T-cell (primary cell): ENCODE measurements at regions not wholly inside any gene's neighbourhood (a gene's known extent, or its start where the extent isn't known, plus 50 kb on each side); places are given as distances from the start of the nearest gene placed in this dataset.

Experiments used
- ATAC-seq, 4 experiments: fragments of 200-7000 bp in 3 of 4; fragments of 150-1000 bp in 1 of 4; cut with Tn5 transposase; replicated peaks in 1 of 4; 1 replicate in 3 of 4; 2 replicates in 1 of 4; pipeline ENCODE4 v1.10.0; 2021; ENCODE audit warnings: moderate library complexity in 3 of 4, mild to moderate bottlenecking in 2 of 4, moderate number of reproducible peaks in 1 of 4
- CTCF ChIA-PET, 2 donors: fragments of 300-600 bp; sonication (Branson Sonifier 250); formaldehyde crosslinking; loops; one replicate each; lab custom pipeline; 2022; ENCODE audit warnings: antibody characterized with exemption in 2 of 2; lab: Charles Lee
- POLR2A ChIA-PET, 2 donors: fragments of 300-600 bp; sonication (Branson Sonifier 250); formaldehyde crosslinking; loops; one replicate each; lab custom pipeline; 2022; ENCODE audit warnings: antibody characterized with exemption in 2 of 2; lab: Charles Lee
- DNase-seq, 35 experiments: peaks; one replicate each; pipeline versions ENCODE4 v3.0.0 to v3.0.0-alpha.2; 2013 to 2023
- H3K27ac ChIP-seq: one replicate; pipeline ENCODE4 v1.5.1; 2013; ENCODE audit warnings: low read length
- H3K27me3 ChIP-seq, 2 experiments: replicated peaks in 1 of 2; 1 replicate in 1 of 2; 2 replicates in 1 of 2; pipeline versions ENCODE4 v1.6.1 to v1.7.0; 2013; ENCODE audit warnings: low read length in 1 of 2, mixed read lengths in 1 of 2; ENCODE audit not compliant: control insufficient read depth in 2 of 2, insufficient read depth in 2 of 2; ENCODE audit errors: extremely low read depth in 1 of 2
- H3K36me3 ChIP-seq, 2 donors: 1 replicate in 1 of 2; 2 replicates in 1 of 2; pipeline versions ENCODE4 v1.6.1 to v1.7.0; 2013; ENCODE audit warnings: low read length in 1 of 2; ENCODE audit not compliant: control insufficient read depth in 2 of 2, insufficient read depth in 1 of 2; ENCODE audit errors: extremely low read depth in 1 of 2
- H3K4me1 ChIP-seq, 2 experiments: 1 replicate in 1 of 2; 2 replicates in 1 of 2; pipeline versions ENCODE4 v1.6.1 to v1.7.0; 2013; ENCODE audit warnings: low read length in 2 of 2, mixed read lengths in 1 of 2; ENCODE audit not compliant: insufficient read depth in 2 of 2, control insufficient read depth in 1 of 2; ENCODE audit errors: extremely low read depth in 1 of 2
- H3K4me3 ChIP-seq, 2 donors: 1 replicate in 1 of 2; 2 replicates in 1 of 2; pipeline versions ENCODE4 v1.5.1 to v1.7.0; 2013; ENCODE audit warnings: mild to moderate bottlenecking in 2 of 2, low read length in 1 of 2, moderate library complexity in 1 of 2; ENCODE audit not compliant: control insufficient read depth in 1 of 2; ENCODE audit errors: extremely low read depth in 1 of 2
- H3K9me3 ChIP-seq: 2 replicates; pipeline ENCODE4 v1.7.0; 2013
- H3K27ac Mint-ChIP-seq, 2 donors: one replicate each; pipeline ENCODE4 v1.8.0; 2020 to 2021; ENCODE audit warnings: mild to moderate bottlenecking in 2 of 2, mixed read lengths in 2 of 2
- H3K27me3 Mint-ChIP-seq, 2 donors: one replicate each; pipeline ENCODE4 v1.8.0; 2021 to 2022; ENCODE audit warnings: mixed read lengths in 2 of 2
- H3K36me3 Mint-ChIP-seq: one replicate; pipeline ENCODE4 v1.8.0; 2021; ENCODE audit warnings: mixed read lengths
- H3K4me1 Mint-ChIP-seq, 3 donors: one replicate each; pipeline ENCODE4 v1.8.0; 2020 to 2022; ENCODE audit warnings: mixed read lengths in 3 of 3, mild to moderate bottlenecking in 1 of 3
- H3K4me3 Mint-ChIP-seq, 3 donors: one replicate each; pipeline ENCODE4 v1.8.0; 2020 to 2022; ENCODE audit warnings: mild to moderate bottlenecking in 3 of 3, mixed read lengths in 3 of 3, moderate library complexity in 3 of 3
- H3K9me3 Mint-ChIP-seq, 3 donors: one replicate each; pipeline ENCODE4 v1.8.0; 2020 to 2022; ENCODE audit warnings: mixed read lengths in 3 of 3
- WGBS: methylation state at CpG from one replicate; pipeline ENCODE4 v1.1.5; 2013; ENCODE audit warnings: missing lambda C conversion rate; ENCODE audit not compliant: insufficient coverage; 5-methylcytosine and 5-hydroxymethylcytosine counted together

DNA sequence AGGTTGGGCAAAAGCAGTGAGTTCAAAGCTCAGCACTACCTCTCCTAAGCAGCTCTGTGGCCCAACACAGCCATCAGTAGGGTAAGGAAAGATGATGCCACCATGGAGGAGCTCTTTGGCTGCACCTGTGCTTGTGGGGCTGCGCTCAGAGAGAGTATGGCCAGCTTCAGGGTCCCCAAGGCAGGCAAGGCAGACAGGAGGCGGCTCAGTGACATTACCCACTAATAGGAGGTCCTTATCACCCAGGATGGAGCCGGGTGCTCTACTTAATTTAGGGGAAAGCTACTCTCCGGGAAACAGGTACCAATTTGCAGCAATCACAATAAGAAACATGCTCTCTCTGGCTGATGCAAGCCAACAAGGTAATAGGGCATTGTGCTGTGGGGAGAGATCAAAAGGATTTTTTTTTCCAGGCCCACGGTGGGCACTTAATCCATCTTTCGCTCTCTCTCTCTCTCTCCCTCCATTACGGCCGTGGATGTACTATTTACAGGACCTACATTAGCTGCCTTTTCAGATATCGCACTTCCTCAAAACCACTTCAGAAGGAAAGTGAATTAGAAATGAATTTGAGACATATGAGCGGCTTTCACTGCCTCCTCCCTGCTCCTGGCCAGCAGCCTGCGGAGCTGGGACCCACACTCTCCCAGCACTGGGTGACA is 446.3 kb downstream of the SOX6 start:
- DNase-seq (no peak), ATAC-seq (no peak)
- H3K9me3 ChIP-seq, result no peaks in the 10 kb centered on the region
- 75% methylated on average over 3 of the region's 11 CpGs for WGBS
- no peaks in the 10 kb centered on the region for H3K36me3 ChIP-seq
- Mint-ChIP-seq H3K4me1 (no peaks in the 10 kb centered on the region), H3K27me3 (no peaks in the 10 kb centered on the region), H3K9me3 (no peaks in the 10 kb centered on the region), H3K36me3 (no peaks in the 10 kb centered on the region), H3K4me3 (no peak overlapping the region), H3K27ac (no peak overlapping the region)
- ChIA-PET POLR2A (no interaction called here), CTCF (no interaction called here)
- no peak overlapping the region for H3K4me3 ChIP-seq
- H3K27ac ChIP-seq, result no peak overlapping the region
- peaks cover 0 to 7% of the 10 kb centered on the region in 2 experiments for H3K27me3 ChIP-seq
- no peaks in the 10 kb centered on the region for H3K4me1 ChIP-seq

- Mint-ChIP-seq H3K27ac (no peak overlapping the region), H3K27me3 (no peaks in the 10 kb centered on the region), H3K9me3 (no peaks in the 10 kb centered on the region), H3K4me1 (no peaks in the 10 kb centered on the region), H3K4me3 (no peak overlapping the region), H3K36me3 (no peaks in the 10 kb centered on the region)
- Histone ChIP-seq H3K4me3 (no peak overlapping the region), H3K9me3 (no peaks in the 10 kb centered on the region), H3K36me3 (no peaks in the 10 kb centered on the region), H3K27ac (no peak overlapping the region), H3K4me1 (no peaks in the 10 kb centered on the region), H3K27me3 (peaks cover 0 to 7% of the 10 kb centered on the region in 2 experiments)
- POLR2A ChIA-PET, result no interaction called here
- WGBS, result 100% methylated on average over 1 of the region's 7 CpGs
- DNase-seq, result no peak
- no peak for ATAC-seq
- CTCF ChIA-PET, result no interaction called here
Measured at GRCh38 chr11:15910761-15911160, 445.6 kb downstream of the SOX6 start.

- no peaks in the 10 kb centered on the region for H3K4me1 ChIP-seq
- no peaks in the 10 kb centered on the region for H3K36me3 ChIP-seq
- POLR2A ChIA-PET, result no interaction called here
- ATAC-seq, result no peak
- CTCF ChIA-PET, result no interaction called here
- H3K4me1 Mint-ChIP-seq, result no peaks in the 10 kb centered on the region
- H3K36me3 Mint-ChIP-seq, result no peaks in the 10 kb centered on the region
- peaks cover 0 to 7% of the 10 kb centered on the region in 2 experiments for H3K27me3 ChIP-seq
- H3K9me3 ChIP-seq, result no peaks in the 10 kb centered on the region
- H3K27ac Mint-ChIP-seq, result no peak overlapping the region
- DNase-seq, result no peak
- no peak overlapping the region for H3K4me3 ChIP-seq
- peaks cover 0 to 4% (median 3%) of the 10 kb centered on the region in 3 donors for H3K9me3 Mint-ChIP-seq
- H3K27me3 Mint-ChIP-seq, result no peaks in the 10 kb centered on the region
- no peak overlapping the region for H3K27ac ChIP-seq
- no peak overlapping the region for H3K4me3 Mint-ChIP-seq
- WGBS, result 51% methylated on average over 5 of the region's 6 CpGs
Measured at GRCh38 chr11:15911377-15912044, 444.8 kb downstream of the SOX6 start.

GRCh38 chr11:15912291-15912690 is 444.1 kb downstream of the SOX6 start:
- no peaks in the 10 kb centered on the region for H3K9me3 ChIP-seq
- no peak overlapping the region for H3K27ac ChIP-seq
- Mint-ChIP-seq H3K36me3 (no peaks in the 10 kb centered on the region), H3K27me3 (no peaks in the 10 kb centered on the region), H3K4me1 (no peaks in the 10 kb centered on the region), H3K9me3 (peaks cover 0 to 4% (median 3%) of the 10 kb centered on the region in 3 donors), H3K27ac (no peak overlapping the region), H3K4me3 (no peak overlapping the region)
- 79% methylated on average over 2 of the region's 2 CpGs for WGBS
- no peak for ATAC-seq
- ChIA-PET POLR2A (no interaction called here), CTCF (interaction anchor here in 1 of 2 donors (0.6 kb wide), 1 partner anchor 18 kb away, joined by 3 read pairs; no protein-coding TSS in a partner anchor)
- H3K36me3 ChIP-seq, result no peaks in the 10 kb centered on the region
- no peak for DNase-seq
- H3K4me1 ChIP-seq, result no peaks in the 10 kb centered on the region
- H3K4me3 ChIP-seq, result no peak overlapping the region
- peaks cover 0 to 4% of the 10 kb centered on the region in 2 experiments for H3K27me3 ChIP-seq

DNA sequence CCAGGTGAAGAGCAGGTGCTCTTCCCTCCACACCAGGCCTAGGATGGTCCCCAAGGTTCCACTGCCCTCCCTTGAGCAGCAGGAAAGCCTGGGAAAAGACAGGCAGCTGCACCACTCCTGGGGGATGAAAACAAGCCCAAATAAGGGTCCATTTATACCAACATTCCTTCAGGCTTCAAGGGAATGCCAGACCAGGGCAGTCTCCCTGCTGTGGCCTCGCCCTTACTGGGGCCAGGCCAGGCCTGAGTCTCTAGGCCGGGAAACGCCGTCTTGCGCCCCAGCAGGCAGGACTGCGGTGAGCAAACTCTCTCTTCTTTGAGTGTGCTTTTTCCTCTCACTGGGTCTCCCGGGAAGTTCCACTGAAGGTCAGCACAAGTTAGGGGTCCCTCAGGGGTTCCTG is 443.5 kb downstream of the SOX6 start:
- no peaks in the 10 kb centered on the region for H3K4me1 Mint-ChIP-seq
- Histone ChIP-seq H3K4me1 (no peaks in the 10 kb centered on the region), H3K9me3 (no peaks in the 10 kb centered on the region), H3K4me3 (no peak overlapping the region), H3K36me3 (no peaks in the 10 kb centered on the region), H3K27ac (no peak overlapping the region), H3K27me3 (no peaks in the 10 kb centered on the region)
- DNase-seq, result no peak
- ATAC-seq, result no peak
- WGBS, result 92% methylated on average over 7 of the region's 7 CpGs
- H3K27ac Mint-ChIP-seq, result no peak overlapping the region
- H3K9me3 Mint-ChIP-seq, result peaks cover 0 to 4% (median 3%) of the 10 kb centered on the region in 3 donors
- H3K4me3 Mint-ChIP-seq, result no peak overlapping the region
- no peaks in the 10 kb centered on the region for H3K27me3 Mint-ChIP-seq
- ChIA-PET POLR2A (no interaction called here), CTCF (interaction anchor here in 1 of 2 donors (0.6 kb wide), 1 partner anchor 19 kb away, joined by 3 read pairs; no protein-coding TSS in a partner anchor)
- H3K36me3 Mint-ChIP-seq, result no peaks in the 10 kb centered on the region

GRCh38 chr11:15913261-15913660 is 443.1 kb downstream of the SOX6 start:
- Histone ChIP-seq H3K27ac (no peak overlapping the region), H3K4me1 (no peaks in the 10 kb centered on the region), H3K4me3 (no peak overlapping the region), H3K27me3 (no peaks in the 10 kb centered on the region), H3K9me3 (no peaks in the 10 kb centered on the region), H3K36me3 (no peaks in the 10 kb centered on the region)
- Mint-ChIP-seq H3K27me3 (no peaks in the 10 kb centered on the region), H3K4me1 (no peaks in the 10 kb centered on the region), H3K9me3 (peaks cover 0 to 4% (median 3%) of the 10 kb centered on the region in 3 donors), H3K4me3 (no peak overlapping the region), H3K36me3 (no peaks in the 10 kb centered on the region), H3K27ac (no peak overlapping the region)
- DNase-seq (no peak), ATAC-seq (no peak)
- ChIA-PET POLR2A (no interaction called here), CTCF (no interaction called here)
- no CpG with 5 or more reads among the region's 2 CpGs for WGBS
